ENCODE measurements at regions not wholly inside any gene's neighbourhood (a gene's known extent, or its start where the extent isn't known, plus 50 kb on each side); places are given as distances from the start of the nearest gene placed in this dataset.

GRCh38 chr2:118774458-118775133, 72.9 kb downstream of the EN1 start:
- Mint-ChIP-seq H3K4me1 (ENCODE audit: low read depth, unreplicated experiment) (peaks cover 9% of the 10 kb centered on the region), H3K36me3 (ENCODE audit: insufficient read depth, unreplicated experiment) (peaks cover 5% of the 10 kb centered on the region), H3K4me3 (ENCODE audit: low read depth, unreplicated experiment) (peak overlapping the region; percentile 74), H3K27me3 (ENCODE audit: unreplicated experiment) (peaks cover 32% of the 10 kb centered on the region), H3K9me3 (ENCODE audit: low read depth, unreplicated experiment) (no peaks in the 10 kb centered on the region), H3K27ac (ENCODE audit: unreplicated experiment) (no peak overlapping the region)
- DNase-seq = peak; percentile 71
- CTCF ChIA-PET = no interaction called here
- no TSS peak for BruUV-seq (replicated peaks)
- no peak for TF ChIP-seq CTCF (IDR thresholded peaks at IDR 0.05; ENCODE audit: unreplicated experiment)
- intact Hi-C loops (cut with micrococcal nuclease; ENCODE audit: unreplicated experiment) = no loop called here

GRCh38 chr2:118773826-118774225, 73.6 kb downstream of the EN1 start:
- no peak for DNase-seq
- no peak overlapping the region for H3K27ac Mint-ChIP-seq (ENCODE audit: unreplicated experiment)
- BruUV-seq (replicated peaks) = no TSS peak
- intact Hi-C loops (cut with micrococcal nuclease; ENCODE audit: unreplicated experiment) = no loop called here
- TF ChIP-seq CTCF (IDR thresholded peaks at IDR 0.05; ENCODE audit: unreplicated experiment) = no peak
- peaks cover 40% of the 10 kb centered on the region for H3K27me3 Mint-ChIP-seq (ENCODE audit: unreplicated experiment)
- H3K36me3 Mint-ChIP-seq (ENCODE audit: insufficient read depth, unreplicated experiment) = peaks cover 5% of the 10 kb centered on the region
- H3K9me3 Mint-ChIP-seq (ENCODE audit: low read depth, unreplicated experiment) = no peaks in the 10 kb centered on the region
- CTCF ChIA-PET = no interaction called here
- H3K4me1 Mint-ChIP-seq (ENCODE audit: low read depth, unreplicated experiment) = peaks cover 9% of the 10 kb centered on the region
- peak overlapping the region; percentile 74 for H3K4me3 Mint-ChIP-seq (ENCODE audit: low read depth, unreplicated experiment)

- H3K4me3 Mint-ChIP-seq (ENCODE audit: low read depth, unreplicated experiment) = no peak overlapping the region
- no peak for DNase-seq
- peaks cover 5% of the 10 kb centered on the region for H3K36me3 Mint-ChIP-seq (ENCODE audit: insufficient read depth, unreplicated experiment)
- TF ChIP-seq CTCF (IDR thresholded peaks at IDR 0.05; ENCODE audit: unreplicated experiment) = no peak
- no TSS peak for BruUV-seq (replicated peaks)
- no peak overlapping the region for H3K27ac Mint-ChIP-seq (ENCODE audit: unreplicated experiment)
- H3K9me3 Mint-ChIP-seq (ENCODE audit: low read depth, unreplicated experiment) = no peaks in the 10 kb centered on the region
- peaks cover 9% of the 10 kb centered on the region for H3K4me1 Mint-ChIP-seq (ENCODE audit: low read depth, unreplicated experiment)
- intact Hi-C loops (cut with micrococcal nuclease; ENCODE audit: unreplicated experiment) = no loop called here
- H3K27me3 Mint-ChIP-seq (ENCODE audit: unreplicated experiment) = peaks cover 40% of the 10 kb centered on the region
- CTCF ChIA-PET = interaction anchor here (0.9 kb wide), 1 partner anchor 56 kb away, joined by 10 read pairs; no protein-coding TSS in a partner anchor
Observed at GRCh38 chr2:118772487-118773200, 74.8 kb downstream of the EN1 start.

GRCh38 chr2:118769707-118770400, 77.6 kb downstream of the EN1 start:
- DNase-seq = no peak
- intact Hi-C loops (cut with micrococcal nuclease; ENCODE audit: unreplicated experiment) = no loop called here
- H3K4me3 Mint-ChIP-seq (ENCODE audit: low read depth, unreplicated experiment) = no peak overlapping the region
- no peaks in the 10 kb centered on the region for H3K4me1 Mint-ChIP-seq (ENCODE audit: low read depth, unreplicated experiment)
- no peaks in the 10 kb centered on the region for H3K9me3 Mint-ChIP-seq (ENCODE audit: low read depth, unreplicated experiment)
- H3K27ac Mint-ChIP-seq (ENCODE audit: unreplicated experiment) = no peak overlapping the region
- peaks cover 5% of the 10 kb centered on the region for H3K36me3 Mint-ChIP-seq (ENCODE audit: insufficient read depth, unreplicated experiment)
- TF ChIP-seq CTCF (IDR thresholded peaks at IDR 0.05; ENCODE audit: unreplicated experiment) = no peak
- H3K27me3 Mint-ChIP-seq (ENCODE audit: unreplicated experiment) = peaks cover 40% of the 10 kb centered on the region
- no TSS peak for BruUV-seq (replicated peaks)
- CTCF ChIA-PET = no interaction called here
